Stimulated activated naive CD4-positive, alpha-beta T cell treated with Interleukin-2 at 50 U/mL for 16 hours (primary cell): ENCODE measurements at regions not wholly inside any gene's neighbourhood (a gene's known extent, or its start where the extent isn't known, plus 50 kb on each side); places are given as distances from the start of the nearest gene placed in this dataset.

Experiments used
- DNase-seq: peaks from one replicate; lab custom pipeline; 2025; lab: John Stamatoyannopoulos, UW

- no peak for DNase-seq
Measured at GRCh38 chr13:24008679-24009078, 111.4 kb upstream of the C1QTNF9B start.

- DNase-seq = no peak
Measured at GRCh38 chr13:24011266-24011665, 114.0 kb upstream of the C1QTNF9B start.

- no peak for DNase-seq
Measured at GRCh38 chr13:24012648-24013047, 115.3 kb upstream of the C1QTNF9B start.

- DNase-seq = no peak
Measured at GRCh38 chr13:24013189-24013588, 115.9 kb upstream of the C1QTNF9B start.

- no peak for DNase-seq
Measured at GRCh38 chr13:24016046-24016445, 118.7 kb upstream of the C1QTNF9B start.

- no peak for DNase-seq
Measured at GRCh38 chr13:24022568-24022967, 125.3 kb upstream of the C1QTNF9B start.

- no peak for DNase-seq
Measured at GRCh38 chr13:24023073-24023472, 125.8 kb upstream of the C1QTNF9B start.

- DNase-seq = no peak
Measured at GRCh38 chr13:24027494-24027893, 130.2 kb upstream of the C1QTNF9B start.

- DNase-seq = no peak
Measured at GRCh38 chr13:24032252-24032651, 128.3 kb upstream of the SPATA13 start.

GRCh38 chr13:24032674-24033073 is 127.8 kb upstream of the SPATA13 start:
- DNase-seq = no peak

- DNase-seq = no peak
Measured at GRCh38 chr13:24033527-24034302, 126.8 kb upstream of the SPATA13 start.

GRCh38 chr13:24035411-24035810 is 125.1 kb upstream of the SPATA13 start:
- DNase-seq = no peak

GRCh38 chr13:24036115-24036514 is 124.4 kb upstream of the SPATA13 start:
- DNase-seq = no peak

GRCh38 chr13:24038405-24038804 is 122.1 kb upstream of the SPATA13 start:
- DNase-seq = no peak

GRCh38 chr13:24038841-24039330 is 121.6 kb upstream of the SPATA13 start:
- no peak for DNase-seq

GRCh38 chr13:24039621-24040475 is 120.7 kb upstream of the SPATA13 start:
- DNase-seq = no peak

- DNase-seq = no peak
Measured at GRCh38 chr13:24040835-24041234, 119.7 kb upstream of the SPATA13 start.

- no peak for DNase-seq
Measured at GRCh38 chr13:24041651-24042225, 118.8 kb upstream of the SPATA13 start.

- DNase-seq = no peak
Measured at GRCh38 chr13:24042710-24043440, 117.6 kb upstream of the SPATA13 start.

GRCh38 chr13:24043590-24044350 is 116.8 kb upstream of the SPATA13 start:
- no peak for DNase-seq

- no peak for DNase-seq
Measured at GRCh38 chr13:24045597-24045996, 114.9 kb upstream of the SPATA13 start.
